T-helper 2 cell treated with Interferon-gamma antibody and Interleukin-4, amounts not matched to agents 5 μg/mL and 100 μg/mL, for 36 hours (primary cell): ENCODE measurements at regions not wholly inside any gene's neighbourhood (a gene's known extent, or its start where the extent isn't known, plus 50 kb on each side); places are given as distances from the start of the nearest gene placed in this dataset.
"Not testable (repeated sequence)": the region's sequence is repeated elsewhere in the genome, so short reads cannot be mapped to it uniquely, and the experiment has no call there.

ENCODE experiments used
- DNase-seq: peaks from one replicate; pipeline ENCODE4 v3.0.0; 2021; ENCODE audit warnings: low spot score
- H3K27ac Mint-ChIP-seq: one replicate; pipeline ENCODE4 v1.8.0; 2021; ENCODE audit warnings: mild to moderate bottlenecking, mixed read lengths
- H3K27me3 Mint-ChIP-seq: one replicate; pipeline ENCODE4 v1.8.0; 2021; ENCODE audit warnings: low read depth, mixed read lengths
- H3K36me3 Mint-ChIP-seq: one replicate; pipeline ENCODE4 v1.8.0; 2021; ENCODE audit warnings: low read depth, mixed read lengths
- H3K4me1 Mint-ChIP-seq: one replicate; pipeline ENCODE4 v1.8.0; 2021; ENCODE audit warnings: low read depth, mixed read lengths
- H3K4me3 Mint-ChIP-seq: one replicate; pipeline ENCODE4 v1.8.0; 2022; ENCODE audit warnings: mild to moderate bottlenecking, moderate library complexity, mixed read lengths
- H3K9me3 Mint-ChIP-seq: one replicate; pipeline ENCODE4 v1.8.0; 2021; ENCODE audit warnings: mixed read lengths

DNA sequence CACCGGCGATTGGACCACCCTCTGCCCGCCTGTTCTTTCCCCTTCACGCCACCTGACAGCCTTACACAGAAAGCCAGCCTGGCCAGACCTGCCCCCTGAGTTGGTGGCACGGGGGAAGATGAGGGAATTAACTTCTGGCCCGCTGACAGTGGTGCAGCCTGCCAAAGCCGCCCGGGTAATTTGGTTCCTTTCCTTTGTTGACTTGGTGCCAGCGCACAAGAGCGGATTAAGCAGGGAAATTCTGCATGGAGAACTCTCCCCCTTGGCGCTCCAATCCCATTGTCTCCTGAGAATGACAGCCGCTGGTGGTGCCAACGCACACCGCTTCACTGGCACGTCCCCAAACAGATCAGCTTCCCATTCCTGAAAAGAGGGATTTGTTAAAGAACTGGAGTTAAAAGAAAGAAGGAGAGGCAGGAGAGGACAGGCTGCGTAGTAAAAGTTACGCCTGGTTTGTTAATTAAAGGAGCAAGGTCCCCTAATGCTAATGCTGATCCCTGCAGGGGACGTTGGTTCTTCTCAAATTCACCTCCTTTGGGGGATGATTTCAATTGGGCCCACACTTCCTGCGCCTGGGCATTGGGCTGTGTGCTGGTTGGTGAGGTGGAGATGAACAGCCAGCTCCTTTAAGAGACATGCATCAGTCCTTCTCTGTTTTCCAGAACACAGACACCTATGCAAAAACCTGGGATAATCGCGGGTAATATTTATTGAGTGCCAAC lies 286.8 kb downstream of the MYCN start:
- no peaks in the 10 kb centered on the region for H3K9me3 Mint-ChIP-seq
- no peaks in the 10 kb centered on the region for H3K36me3 Mint-ChIP-seq
- no peak for DNase-seq
- H3K4me3 Mint-ChIP-seq: no peak overlapping the region
- H3K27me3 Mint-ChIP-seq: no peaks in the 10 kb centered on the region
- no peak overlapping the region for H3K27ac Mint-ChIP-seq
- no peaks in the 10 kb centered on the region for H3K4me1 Mint-ChIP-seq

DNA sequence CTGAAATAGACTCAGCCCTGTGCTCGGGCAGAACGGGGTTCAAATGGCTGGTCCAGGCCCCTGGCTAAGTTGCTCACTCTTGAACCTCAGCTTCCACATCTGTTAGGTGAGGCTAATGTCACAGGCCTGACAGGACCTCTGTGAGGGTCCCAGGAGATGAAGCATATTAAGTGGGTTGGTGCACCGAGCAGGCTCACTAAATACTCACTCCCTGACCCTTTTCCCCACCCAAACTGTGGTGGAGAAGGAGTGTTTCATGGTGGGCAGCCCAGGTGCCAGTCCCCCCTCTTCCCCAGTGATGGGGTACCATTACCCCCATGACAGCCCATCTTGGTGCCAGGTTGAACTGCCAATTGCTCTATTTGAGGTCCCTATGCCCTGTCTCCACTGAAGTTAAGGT lies 286.0 kb downstream of the MYCN start:
- Mint-ChIP-seq H3K36me3 (no peaks in the 10 kb centered on the region), H3K4me1 (no peaks in the 10 kb centered on the region), H3K27ac (no peak overlapping the region), H3K4me3 (no peak overlapping the region), H3K27me3 (no peaks in the 10 kb centered on the region), H3K9me3 (no peaks in the 10 kb centered on the region)
- no peak for DNase-seq

DNA sequence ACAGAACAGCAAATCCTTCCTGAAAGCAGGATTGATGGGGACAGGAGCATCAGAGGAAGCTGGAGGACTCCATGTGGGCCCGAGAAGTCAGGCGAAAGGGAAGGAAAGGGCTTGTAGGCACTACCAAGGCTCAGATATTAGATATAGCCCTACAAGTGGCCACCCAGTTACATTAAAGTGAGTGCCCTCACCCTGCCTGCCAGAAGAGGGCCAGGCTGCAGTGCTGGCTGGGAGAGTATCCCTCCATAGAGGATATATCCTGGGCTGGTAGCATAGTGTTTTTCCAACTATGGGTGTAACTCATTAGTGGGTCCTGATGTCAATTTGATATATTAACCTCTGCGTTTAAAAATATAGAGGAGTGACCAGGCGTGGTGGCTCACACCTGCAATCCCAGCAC lies 285.2 kb downstream of the MYCN start:
- Mint-ChIP-seq H3K27ac (no peak overlapping the region), H3K4me1 (no peaks in the 10 kb centered on the region), H3K27me3 (no peaks in the 10 kb centered on the region), H3K4me3 (no peak overlapping the region), H3K36me3 (no peaks in the 10 kb centered on the region), H3K9me3 (no peaks in the 10 kb centered on the region)
- DNase-seq: no peak

DNA sequence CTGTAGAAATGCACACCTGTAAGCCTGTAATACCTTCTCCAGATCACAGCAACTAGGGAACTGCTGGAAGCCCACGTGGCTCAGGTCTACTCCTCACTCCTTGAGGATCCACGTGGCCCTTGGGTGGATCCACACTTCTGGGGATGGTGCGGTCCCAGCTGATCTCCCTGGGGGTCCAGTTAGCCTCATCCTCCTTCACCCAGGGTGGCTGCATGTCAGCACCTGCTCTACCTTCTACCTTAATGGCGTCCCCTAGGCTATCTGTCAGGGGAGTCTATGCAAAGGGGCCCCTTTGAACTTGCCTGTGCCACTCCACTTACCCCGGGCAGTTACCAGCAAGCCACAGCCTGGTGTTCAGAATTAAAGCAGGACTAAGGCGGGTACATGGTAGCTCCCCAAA lies 284.7 kb downstream of the MYCN start:
- H3K27me3 Mint-ChIP-seq: no peaks in the 10 kb centered on the region

DNA sequence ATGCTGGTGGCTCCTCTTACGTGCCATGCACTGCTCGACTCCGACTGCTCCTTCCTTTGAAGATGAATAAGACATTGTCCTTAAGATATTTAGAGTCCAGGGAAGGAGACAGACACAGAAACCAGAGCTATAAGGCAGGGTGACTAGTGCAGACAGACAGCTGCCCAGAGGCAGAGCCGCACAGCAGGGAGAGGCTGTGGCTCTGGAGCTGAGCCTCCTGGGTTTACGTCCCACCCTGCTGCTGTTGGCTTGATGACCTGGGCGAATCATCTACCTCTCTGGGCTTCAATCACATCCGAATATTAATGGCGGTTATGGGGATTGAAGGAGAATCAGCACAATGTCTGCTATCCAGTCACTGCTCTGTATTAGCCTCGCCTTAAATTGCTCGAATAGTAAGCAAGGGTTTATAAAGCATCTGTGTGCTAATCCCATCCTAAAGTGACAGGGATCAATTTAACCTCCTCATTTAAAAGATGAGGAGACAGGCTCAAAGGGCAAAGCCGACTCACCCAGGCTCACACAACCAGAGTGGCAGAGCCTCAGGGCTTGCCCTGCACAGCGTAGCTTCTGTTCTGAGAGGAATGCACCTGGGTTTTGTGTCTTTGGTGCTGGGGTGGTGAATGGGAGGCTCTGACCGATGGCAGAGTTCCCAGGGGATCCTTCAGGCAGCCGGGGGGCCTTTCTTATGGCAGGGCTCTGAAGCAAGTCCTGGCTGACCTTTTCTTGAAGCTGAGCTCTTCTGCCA lies 284.1 kb downstream of the MYCN start:
- no peaks in the 10 kb centered on the region for H3K27me3 Mint-ChIP-seq

More for the DNA sequence above, 284.7 kb downstream of the MYCN start:
- H3K4me3 Mint-ChIP-seq: no peak overlapping the region
- no peaks in the 10 kb centered on the region for H3K9me3 Mint-ChIP-seq
- no peaks in the 10 kb centered on the region for H3K36me3 Mint-ChIP-seq
- no peak for DNase-seq
- no peak overlapping the region for H3K27ac Mint-ChIP-seq
- H3K4me1 Mint-ChIP-seq: no peaks in the 10 kb centered on the region

DNA sequence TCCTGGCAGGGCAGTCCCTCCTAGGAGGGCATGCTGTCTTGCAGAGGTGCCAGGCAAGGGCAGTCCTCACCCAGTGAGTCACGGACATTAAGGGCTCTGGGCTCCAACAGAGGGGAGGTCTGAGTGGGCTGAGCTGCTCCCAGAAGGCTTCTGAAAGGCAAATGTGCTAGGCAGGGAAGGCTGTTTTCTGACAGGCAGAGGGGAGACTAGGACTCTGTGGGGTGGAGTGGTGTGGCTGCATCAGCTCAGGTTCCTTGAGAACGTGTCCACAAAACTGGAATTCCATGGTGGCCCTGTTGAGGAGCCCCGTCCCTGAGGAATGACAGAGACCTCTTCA lies 283.5 kb downstream of the MYCN start:
- no peak overlapping the region for H3K27ac Mint-ChIP-seq
- H3K36me3 Mint-ChIP-seq: no peaks in the 10 kb centered on the region
- no peaks in the 10 kb centered on the region for H3K27me3 Mint-ChIP-seq
- H3K4me1 Mint-ChIP-seq: no peaks in the 10 kb centered on the region
- H3K4me3 Mint-ChIP-seq: no peak overlapping the region
- DNase-seq: no peak
- H3K9me3 Mint-ChIP-seq: no peaks in the 10 kb centered on the region

More for the DNA sequence above, 284.1 kb downstream of the MYCN start:
- Mint-ChIP-seq H3K36me3 (no peaks in the 10 kb centered on the region), H3K4me3 (no peak overlapping the region), H3K27ac (no peak overlapping the region), H3K4me1 (no peaks in the 10 kb centered on the region), H3K9me3 (no peaks in the 10 kb centered on the region)
- DNase-seq: no peak

DNA sequence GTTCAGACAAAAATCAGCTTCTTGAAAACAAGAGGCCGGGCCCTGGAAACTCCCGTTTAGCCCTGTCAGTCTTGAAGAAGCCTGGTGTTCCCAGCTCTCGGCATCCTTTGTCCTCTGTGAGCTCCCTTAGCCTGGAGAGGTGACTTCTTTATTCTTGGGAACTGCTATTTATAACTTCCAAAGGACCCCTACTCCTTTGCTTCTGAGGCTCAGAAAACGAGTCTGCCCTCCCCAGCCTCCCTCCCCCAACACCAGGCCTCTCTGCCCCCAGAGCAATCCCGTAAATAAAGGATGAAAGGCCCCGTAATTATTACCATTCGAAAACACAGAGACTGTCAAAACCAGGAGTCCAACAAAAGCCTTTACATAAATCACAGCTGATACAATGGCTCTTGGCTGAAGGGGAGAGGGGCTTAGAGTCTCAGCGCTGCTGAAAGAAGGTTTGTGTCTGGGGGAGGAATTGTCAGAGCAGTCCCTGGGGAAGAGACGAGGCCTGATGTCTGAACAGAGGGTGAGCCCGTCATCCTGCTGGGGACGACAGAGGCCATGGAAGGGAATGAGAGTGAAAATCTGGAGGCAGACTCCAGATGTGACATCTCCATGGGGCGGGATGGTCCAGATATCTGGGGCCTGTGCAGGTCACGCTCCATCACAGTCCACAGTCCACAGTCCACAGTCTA lies 283.0 kb downstream of the MYCN start:
- no peaks in the 10 kb centered on the region for H3K27me3 Mint-ChIP-seq
- no peaks in the 10 kb centered on the region for H3K9me3 Mint-ChIP-seq
- H3K27ac Mint-ChIP-seq: no peak overlapping the region
- DNase-seq: no peak
- H3K4me1 Mint-ChIP-seq: no peaks in the 10 kb centered on the region
- no peaks in the 10 kb centered on the region for H3K36me3 Mint-ChIP-seq
- no peak overlapping the region for H3K4me3 Mint-ChIP-seq

DNA sequence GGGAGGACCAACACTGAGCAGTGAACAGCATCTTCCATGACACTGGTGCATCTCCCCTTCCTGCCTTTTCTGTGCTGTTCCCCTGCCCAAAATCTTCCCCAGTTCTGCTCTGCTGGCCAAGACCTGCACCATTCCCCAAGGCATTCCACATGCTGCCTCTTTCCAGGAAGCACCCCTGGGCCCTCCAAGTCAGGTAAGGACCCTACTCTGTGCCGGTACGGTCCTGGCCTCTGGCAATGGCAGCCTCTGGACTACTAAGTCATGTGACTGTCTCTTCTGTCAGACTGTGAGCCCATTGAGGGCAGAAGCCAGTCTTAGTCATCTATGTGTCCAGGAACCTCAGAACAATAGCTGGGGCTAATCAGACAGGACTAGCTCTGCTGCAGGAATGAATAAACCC lies 282.0 kb downstream of the MYCN start:
- Mint-ChIP-seq H3K36me3 (no peaks in the 10 kb centered on the region), H3K4me1 (no peaks in the 10 kb centered on the region), H3K4me3 (no peak overlapping the region), H3K27me3 (no peaks in the 10 kb centered on the region), H3K27ac (no peak overlapping the region), H3K9me3 (no peaks in the 10 kb centered on the region)
- DNase-seq: no peak

DNA sequence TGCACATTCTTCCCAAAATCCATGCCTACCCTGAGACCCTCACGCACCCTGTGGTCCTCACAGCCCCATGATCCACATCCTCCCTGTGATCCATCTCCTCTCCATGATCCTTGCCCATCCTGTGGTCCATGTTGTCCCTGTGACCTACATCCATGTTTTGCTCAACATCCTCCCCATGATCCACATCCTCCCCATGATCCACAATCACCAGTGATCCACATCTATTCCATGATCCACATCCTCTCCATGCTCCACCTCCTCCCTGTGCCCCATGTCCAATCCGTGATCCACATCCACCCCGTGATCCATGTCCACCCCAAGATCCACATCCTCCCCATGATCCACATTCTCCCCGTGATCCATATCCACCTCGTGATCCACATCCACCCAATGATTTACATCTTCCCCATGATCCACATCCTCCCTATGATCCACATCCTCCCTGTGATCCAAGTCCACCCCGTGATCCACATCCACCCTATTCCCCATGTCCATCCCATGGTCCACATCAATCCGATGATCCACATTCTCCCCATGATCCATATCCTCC lies 281.2 kb downstream of the MYCN start:
- Mint-ChIP-seq H3K27me3 (no peaks in the 10 kb centered on the region), H3K27ac (no peak overlapping the region), H3K36me3 (no peaks in the 10 kb centered on the region), H3K4me1 (no peaks in the 10 kb centered on the region), H3K9me3 (no peaks in the 10 kb centered on the region), H3K4me3 (no peak overlapping the region)
- no peak for DNase-seq

DNA sequence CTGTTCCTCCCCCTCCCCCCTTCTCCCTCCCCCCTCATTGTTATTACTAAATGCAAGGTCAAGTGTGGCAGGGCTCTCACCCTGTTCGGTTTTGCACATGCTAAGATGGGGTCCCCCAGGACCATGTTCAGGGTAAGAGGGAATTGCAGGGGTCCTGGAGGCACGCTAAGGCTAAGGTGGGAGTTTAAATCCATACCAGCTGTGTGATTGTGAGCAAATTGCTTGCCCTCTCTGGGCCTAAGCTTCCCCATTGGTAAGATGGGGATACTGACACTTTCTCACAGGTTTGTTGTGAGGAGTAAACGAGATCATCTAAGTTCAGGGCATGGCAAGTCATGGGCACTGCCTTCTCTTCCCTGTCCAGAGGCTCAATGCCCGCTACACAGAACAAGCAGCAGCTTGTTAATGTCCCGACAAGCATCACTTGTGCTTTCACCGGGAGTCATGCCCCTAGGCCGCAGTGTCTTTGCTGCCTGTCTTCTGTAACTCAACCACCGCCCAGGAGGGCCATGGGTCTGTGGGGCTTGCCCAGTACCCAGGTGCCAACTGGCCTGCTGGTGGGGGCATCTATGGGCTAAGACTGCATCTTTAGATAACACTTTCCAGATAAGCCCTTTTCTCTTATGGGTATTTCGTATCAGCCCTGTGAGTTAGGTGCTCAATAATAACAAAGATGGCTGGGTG lies 279.1 kb downstream of the MYCN start:
- no peak for DNase-seq
- Mint-ChIP-seq H3K4me3 (no peak overlapping the region), H3K27me3 (no peaks in the 10 kb centered on the region), H3K4me1 (no peaks in the 10 kb centered on the region), H3K36me3 (no peaks in the 10 kb centered on the region), H3K27ac (no peak overlapping the region), H3K9me3 (no peaks in the 10 kb centered on the region)

DNA sequence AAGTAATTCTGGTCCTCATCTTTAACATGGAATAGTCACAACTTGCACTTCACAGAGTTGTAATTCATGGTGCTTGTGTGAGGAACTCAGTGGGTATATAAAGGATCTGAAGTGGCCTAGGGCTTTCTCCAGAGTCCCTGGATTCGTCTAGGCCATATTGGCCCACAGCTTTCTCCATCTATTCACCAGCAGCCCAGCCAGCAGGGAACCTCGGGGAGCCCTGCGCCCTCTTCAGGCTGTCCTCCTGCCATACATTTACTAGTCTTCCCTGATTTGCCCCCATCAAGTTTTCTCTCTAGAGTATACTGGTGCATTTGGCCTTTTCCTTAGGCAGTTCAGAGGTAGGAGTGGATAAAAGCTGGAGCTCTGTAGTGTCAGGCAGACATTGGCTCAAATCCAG lies 278.3 kb downstream of the MYCN start:
- Mint-ChIP-seq H3K4me3 (no peak overlapping the region), H3K4me1 (no peaks in the 10 kb centered on the region), H3K9me3 (no peaks in the 10 kb centered on the region), H3K27ac (no peak overlapping the region), H3K36me3 (no peaks in the 10 kb centered on the region), H3K27me3 (no peaks in the 10 kb centered on the region)
- no peak for DNase-seq

DNA sequence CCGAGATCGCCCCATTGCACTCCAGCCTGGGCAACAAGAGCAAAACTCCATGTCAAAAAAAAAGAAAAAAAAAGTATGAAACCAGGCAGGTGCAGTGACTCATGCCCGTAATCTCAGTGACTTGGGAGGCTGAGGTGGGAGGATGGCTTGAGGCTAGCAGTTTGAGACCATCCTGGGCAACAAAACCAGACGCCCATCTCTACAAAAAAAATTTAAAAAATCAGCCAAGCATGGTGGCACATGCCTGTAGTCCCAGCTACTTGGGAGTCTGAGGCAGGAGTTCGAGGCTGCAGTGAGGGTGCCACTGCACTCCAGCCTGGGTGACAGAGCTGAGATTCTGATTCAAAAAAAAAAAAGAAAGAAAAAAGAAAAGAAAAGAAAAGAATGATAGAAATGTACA lies 277.8 kb downstream of the MYCN start:
- no peaks in the 10 kb centered on the region for H3K4me1 Mint-ChIP-seq
- no peaks in the 10 kb centered on the region for H3K27me3 Mint-ChIP-seq
- no peaks in the 10 kb centered on the region for H3K9me3 Mint-ChIP-seq
- H3K27ac Mint-ChIP-seq: no peak overlapping the region
- no peak for DNase-seq
- no peaks in the 10 kb centered on the region for H3K36me3 Mint-ChIP-seq
- no peak overlapping the region for H3K4me3 Mint-ChIP-seq

DNA sequence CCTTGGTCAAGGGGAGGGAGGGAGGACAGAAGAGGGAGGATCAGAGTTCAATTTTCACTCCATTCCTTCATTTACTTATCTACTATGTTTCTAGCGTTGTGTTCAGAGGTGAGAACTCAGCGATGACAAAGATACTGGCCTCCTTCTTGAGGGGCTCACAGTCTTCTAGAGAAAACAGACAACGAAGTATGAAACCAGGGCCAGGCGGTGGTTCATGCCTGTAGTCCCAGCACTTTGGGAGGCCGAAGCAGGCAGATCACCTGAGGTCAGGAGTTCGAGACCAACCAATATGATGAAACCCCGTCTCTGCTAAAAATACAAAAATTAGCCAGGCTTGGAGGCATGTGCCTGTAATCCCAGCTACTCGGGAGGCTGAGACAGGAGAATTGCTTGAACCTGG lies 277.4 kb downstream of the MYCN start:
- not testable (repeated sequence) for DNase-seq, H3K9me3 Mint-ChIP-seq, H3K27ac Mint-ChIP-seq, H3K27me3 Mint-ChIP-seq, H3K36me3 Mint-ChIP-seq, H3K4me1 Mint-ChIP-seq, H3K4me3 Mint-ChIP-seq

DNA sequence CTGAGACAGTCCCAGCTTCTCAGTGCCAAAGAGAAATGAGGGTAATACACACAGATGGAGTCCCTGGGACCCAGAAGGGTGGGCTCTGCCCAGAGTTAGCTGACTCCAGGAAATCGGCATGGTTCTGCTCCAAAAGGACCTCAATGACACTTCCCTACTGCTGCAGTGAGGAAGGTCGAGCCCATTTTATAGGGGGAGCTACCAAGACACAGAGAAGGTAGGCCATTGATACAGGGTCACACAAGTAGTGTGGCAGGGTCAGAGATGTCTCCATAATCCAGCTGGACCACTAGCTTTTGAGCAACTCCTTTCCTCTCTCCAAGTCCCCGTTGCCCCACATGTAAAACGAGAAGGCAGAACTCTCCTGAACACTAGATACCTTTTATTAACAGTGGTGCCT lies 276.9 kb downstream of the MYCN start:
- Mint-ChIP-seq H3K4me3 (no peak overlapping the region), H3K36me3 (no peaks in the 10 kb centered on the region), H3K4me1 (no peaks in the 10 kb centered on the region), H3K27ac (no peak overlapping the region), H3K27me3 (no peaks in the 10 kb centered on the region), H3K9me3 (no peaks in the 10 kb centered on the region)
- no peak for DNase-seq
